ENCODE measurements at regions not wholly inside any gene's neighbourhood (a gene's known extent, or its start where the extent isn't known, plus 50 kb on each side); places are given as distances from the start of the nearest gene placed in this dataset.
A peak's percentile ranks its signal among the peaks of the same experiment; 100 is the strongest.

- Histone ChIP-seq H3K9me3 (ENCODE audit: control insufficient read depth, low read length) (no peaks in the 10 kb centered on the region), H3K4me3 (ENCODE audit: low read length) (no peak overlapping the region), H3K36me3 (ENCODE audit: control insufficient read depth, insufficient read depth, low read length, severe bottlenecking) (no peaks in the 10 kb centered on the region), H3K27me3 (replicated peaks; ENCODE audit: control insufficient read depth, insufficient read depth, low read length) (peaks cover 11% of the 10 kb centered on the region), H3K9ac (ENCODE audit: low read length) (no peak overlapping the region), H3K4me1 (ENCODE audit: control insufficient read depth, insufficient read depth, low read length) (peaks cover 13% of the 10 kb centered on the region)
- peak; percentile 8 for DNase-seq (ENCODE audit: low read depth)
These were observed 106.8 kb upstream of the CACHD1 start for GRCh38 chr1:64363111-64363510.

GRCh38 chr1:64363616-64364015 lies 106.3 kb upstream of the CACHD1 start:
- Histone ChIP-seq H3K9me3 (ENCODE audit: control insufficient read depth, low read length) (peaks cover under 1% of the 10 kb centered on the region), H3K27me3 (replicated peaks; ENCODE audit: control insufficient read depth, insufficient read depth, low read length) (peaks cover 7% of the 10 kb centered on the region), H3K9ac (ENCODE audit: low read length) (no peak overlapping the region), H3K4me1 (ENCODE audit: control insufficient read depth, insufficient read depth, low read length) (peaks cover 13% of the 10 kb centered on the region), H3K4me3 (ENCODE audit: low read length) (no peak overlapping the region), H3K36me3 (ENCODE audit: control insufficient read depth, insufficient read depth, low read length, severe bottlenecking) (no peaks in the 10 kb centered on the region)
- DNase-seq (ENCODE audit: low read depth) = no peak

GRCh38 chr1:64366821-64367220 lies 103.1 kb upstream of the CACHD1 start:
- Histone ChIP-seq H3K4me3 (ENCODE audit: low read length) (no peak overlapping the region), H3K9ac (ENCODE audit: low read length) (no peak overlapping the region), H3K27me3 (replicated peaks; ENCODE audit: control insufficient read depth, insufficient read depth, low read length) (peaks cover 4% of the 10 kb centered on the region), H3K4me1 (ENCODE audit: control insufficient read depth, insufficient read depth, low read length) (peaks cover 13% of the 10 kb centered on the region), H3K36me3 (ENCODE audit: control insufficient read depth, insufficient read depth, low read length, severe bottlenecking) (no peaks in the 10 kb centered on the region), H3K9me3 (ENCODE audit: control insufficient read depth, low read length) (peaks cover 7% of the 10 kb centered on the region)
- no peak for DNase-seq (ENCODE audit: low read depth)

- H3K27me3 ChIP-seq (replicated peaks; ENCODE audit: control insufficient read depth, insufficient read depth, low read length) = peaks cover 4% of the 10 kb centered on the region
- H3K9ac ChIP-seq (ENCODE audit: low read length) = no peak overlapping the region
- DNase-seq (ENCODE audit: low read depth) = no peak
- H3K4me3 ChIP-seq (ENCODE audit: low read length) = no peak overlapping the region
- peaks cover 7% of the 10 kb centered on the region for H3K9me3 ChIP-seq (ENCODE audit: control insufficient read depth, low read length)
- H3K4me1 ChIP-seq (ENCODE audit: control insufficient read depth, insufficient read depth, low read length) = peaks cover 13% of the 10 kb centered on the region
- no peaks in the 10 kb centered on the region for H3K36me3 ChIP-seq (ENCODE audit: control insufficient read depth, insufficient read depth, low read length, severe bottlenecking)
These were observed 101.6 kb upstream of the CACHD1 start for GRCh38 chr1:64368344-64368743.

- Histone ChIP-seq H3K4me1 (ENCODE audit: control insufficient read depth, insufficient read depth, low read length) (no peaks in the 10 kb centered on the region), H3K36me3 (ENCODE audit: control insufficient read depth, insufficient read depth, low read length, severe bottlenecking) (no peaks in the 10 kb centered on the region), H3K27me3 (replicated peaks; ENCODE audit: control insufficient read depth, insufficient read depth, low read length) (no peaks in the 10 kb centered on the region), H3K9ac (ENCODE audit: low read length) (no peak overlapping the region), H3K4me3 (ENCODE audit: low read length) (no peak overlapping the region), H3K9me3 (ENCODE audit: control insufficient read depth, low read length) (no peaks in the 10 kb centered on the region)
- DNase-seq (ENCODE audit: low read depth) = no peak
These were observed 91.1 kb upstream of the CACHD1 start for GRCh38 chr1:64378826-64379225.

GRCh38 chr1:64387389-64388285 lies 82.3 kb upstream of the CACHD1 start:
- Histone ChIP-seq H3K9ac (ENCODE audit: low read length) (no peak overlapping the region), H3K27me3 (replicated peaks; ENCODE audit: control insufficient read depth, insufficient read depth, low read length) (peaks cover 8% of the 10 kb centered on the region), H3K36me3 (ENCODE audit: control insufficient read depth, insufficient read depth, low read length, severe bottlenecking) (no peaks in the 10 kb centered on the region), H3K4me1 (ENCODE audit: control insufficient read depth, insufficient read depth, low read length) (no peaks in the 10 kb centered on the region), H3K9me3 (ENCODE audit: control insufficient read depth, low read length) (no peaks in the 10 kb centered on the region), H3K4me3 (ENCODE audit: low read length) (no peak overlapping the region)
- DNase-seq (ENCODE audit: low read depth) = no peak

- H3K9me3 ChIP-seq (ENCODE audit: control insufficient read depth, low read length) = no peaks in the 10 kb centered on the region
- H3K4me1 ChIP-seq (ENCODE audit: control insufficient read depth, insufficient read depth, low read length) = no peaks in the 10 kb centered on the region
- no peak overlapping the region for H3K9ac ChIP-seq (ENCODE audit: low read length)
- no peaks in the 10 kb centered on the region for H3K36me3 ChIP-seq (ENCODE audit: control insufficient read depth, insufficient read depth, low read length, severe bottlenecking)
- H3K27me3 ChIP-seq (replicated peaks; ENCODE audit: control insufficient read depth, insufficient read depth, low read length) = peaks cover 8% of the 10 kb centered on the region
- DNase-seq (ENCODE audit: low read depth) = peak; percentile 3
- no peak overlapping the region for H3K4me3 ChIP-seq (ENCODE audit: low read length)
These were observed 81.6 kb upstream of the CACHD1 start for GRCh38 chr1:64388336-64388735.

- no peak for DNase-seq (ENCODE audit: low read depth)
- no peak overlapping the region for H3K9ac ChIP-seq (ENCODE audit: low read length)
- no peaks in the 10 kb centered on the region for H3K36me3 ChIP-seq (ENCODE audit: control insufficient read depth, insufficient read depth, low read length, severe bottlenecking)
- H3K4me1 ChIP-seq (ENCODE audit: control insufficient read depth, insufficient read depth, low read length) = no peaks in the 10 kb centered on the region
- H3K4me3 ChIP-seq (ENCODE audit: low read length) = no peak overlapping the region
- H3K9me3 ChIP-seq (ENCODE audit: control insufficient read depth, low read length) = no peaks in the 10 kb centered on the region
- H3K27me3 ChIP-seq (replicated peaks; ENCODE audit: control insufficient read depth, insufficient read depth, low read length) = no peaks in the 10 kb centered on the region
These were observed 77.8 kb upstream of the CACHD1 start for GRCh38 chr1:64392109-64392508.

- no peaks in the 10 kb centered on the region for H3K36me3 ChIP-seq (ENCODE audit: control insufficient read depth, insufficient read depth, low read length, severe bottlenecking)
- H3K9me3 ChIP-seq (ENCODE audit: control insufficient read depth, low read length) = no peaks in the 10 kb centered on the region
- DNase-seq (ENCODE audit: low read depth) = no peak
- no peak overlapping the region for H3K9ac ChIP-seq (ENCODE audit: low read length)
- no peaks in the 10 kb centered on the region for H3K4me1 ChIP-seq (ENCODE audit: control insufficient read depth, insufficient read depth, low read length)
- H3K27me3 ChIP-seq (replicated peaks; ENCODE audit: control insufficient read depth, insufficient read depth, low read length) = no peaks in the 10 kb centered on the region
- no peak overlapping the region for H3K4me3 ChIP-seq (ENCODE audit: low read length)
These were observed 76.1 kb upstream of the CACHD1 start for GRCh38 chr1:64393790-64394189.

- no peaks in the 10 kb centered on the region for H3K9me3 ChIP-seq (ENCODE audit: control insufficient read depth, low read length)
- H3K4me3 ChIP-seq (ENCODE audit: low read length) = no peak overlapping the region
- no peak overlapping the region for H3K9ac ChIP-seq (ENCODE audit: low read length)
- no peaks in the 10 kb centered on the region for H3K4me1 ChIP-seq (ENCODE audit: control insufficient read depth, insufficient read depth, low read length)
- no peaks in the 10 kb centered on the region for H3K36me3 ChIP-seq (ENCODE audit: control insufficient read depth, insufficient read depth, low read length, severe bottlenecking)
- DNase-seq (ENCODE audit: low read depth) = no peak
- peaks cover 8% of the 10 kb centered on the region for H3K27me3 ChIP-seq (replicated peaks; ENCODE audit: control insufficient read depth, insufficient read depth, low read length)
These were observed 73.1 kb upstream of the CACHD1 start for GRCh38 chr1:64396817-64397216.

- DNase-seq (ENCODE audit: low read depth) = no peak
- no peaks in the 10 kb centered on the region for H3K4me1 ChIP-seq (ENCODE audit: control insufficient read depth, insufficient read depth, low read length)
- no peaks in the 10 kb centered on the region for H3K9me3 ChIP-seq (ENCODE audit: control insufficient read depth, low read length)
- no peak overlapping the region for H3K9ac ChIP-seq (ENCODE audit: low read length)
- H3K27me3 ChIP-seq (replicated peaks; ENCODE audit: control insufficient read depth, insufficient read depth, low read length) = peaks cover 8% of the 10 kb centered on the region
- H3K4me3 ChIP-seq (ENCODE audit: low read length) = no peak overlapping the region
- H3K36me3 ChIP-seq (ENCODE audit: control insufficient read depth, insufficient read depth, low read length, severe bottlenecking) = no peaks in the 10 kb centered on the region
These were observed 72.4 kb upstream of the CACHD1 start for GRCh38 chr1:64397541-64397940.

GRCh38 chr1:64398936-64399335 lies 71.0 kb upstream of the CACHD1 start:
- Histone ChIP-seq H3K27me3 (replicated peaks; ENCODE audit: control insufficient read depth, insufficient read depth, low read length) (peaks cover 8% of the 10 kb centered on the region), H3K4me3 (ENCODE audit: low read length) (no peak overlapping the region), H3K9me3 (ENCODE audit: control insufficient read depth, low read length) (no peaks in the 10 kb centered on the region), H3K36me3 (ENCODE audit: control insufficient read depth, insufficient read depth, low read length, severe bottlenecking) (no peaks in the 10 kb centered on the region), H3K9ac (ENCODE audit: low read length) (no peak overlapping the region), H3K4me1 (ENCODE audit: control insufficient read depth, insufficient read depth, low read length) (no peaks in the 10 kb centered on the region)
- no peak for DNase-seq (ENCODE audit: low read depth)
